H1 (cell line): ENCODE measurements at regions not wholly inside any gene's neighbourhood (a gene's known extent, or its start where the extent isn't known, plus 50 kb on each side); places are given as distances from the start of the nearest gene placed in this dataset.

Experiments used
- CREB1 ChIP-seq: IDR thresholded peaks from 2 replicates; pipeline ENCODE4 v1.6.1; 2012; ENCODE audit warnings: inconsistent platforms
- PHF8 ChIP-seq: fragments of 200-600 bp; sonication (generic); conservative IDR thresholded peaks from 2 replicates; pipeline ENCODE4 v1.7.1; 2012; ENCODE audit warnings: low read depth, mild to moderate bottlenecking, inconsistent platforms, low read length, moderate library complexity
- TF ChIP-seq, protein P1 (sequence below), 3 experiments: IDR thresholded peaks; 1 replicate in 2 of 3; 2 replicates in 1 of 3; pipeline versions ENCODE4 v1.5.1 to v1.6.1; 2011; ENCODE audit warnings: low read length in 3 of 3, mild to moderate bottlenecking in 3 of 3, inconsistent platforms in 2 of 3, low read depth in 1 of 3, moderate library complexity in 1 of 3; ENCODE audit not compliant: insufficient read depth in 1 of 3; ENCODE audit errors: control extremely low read depth in 1 of 3

DNA sequence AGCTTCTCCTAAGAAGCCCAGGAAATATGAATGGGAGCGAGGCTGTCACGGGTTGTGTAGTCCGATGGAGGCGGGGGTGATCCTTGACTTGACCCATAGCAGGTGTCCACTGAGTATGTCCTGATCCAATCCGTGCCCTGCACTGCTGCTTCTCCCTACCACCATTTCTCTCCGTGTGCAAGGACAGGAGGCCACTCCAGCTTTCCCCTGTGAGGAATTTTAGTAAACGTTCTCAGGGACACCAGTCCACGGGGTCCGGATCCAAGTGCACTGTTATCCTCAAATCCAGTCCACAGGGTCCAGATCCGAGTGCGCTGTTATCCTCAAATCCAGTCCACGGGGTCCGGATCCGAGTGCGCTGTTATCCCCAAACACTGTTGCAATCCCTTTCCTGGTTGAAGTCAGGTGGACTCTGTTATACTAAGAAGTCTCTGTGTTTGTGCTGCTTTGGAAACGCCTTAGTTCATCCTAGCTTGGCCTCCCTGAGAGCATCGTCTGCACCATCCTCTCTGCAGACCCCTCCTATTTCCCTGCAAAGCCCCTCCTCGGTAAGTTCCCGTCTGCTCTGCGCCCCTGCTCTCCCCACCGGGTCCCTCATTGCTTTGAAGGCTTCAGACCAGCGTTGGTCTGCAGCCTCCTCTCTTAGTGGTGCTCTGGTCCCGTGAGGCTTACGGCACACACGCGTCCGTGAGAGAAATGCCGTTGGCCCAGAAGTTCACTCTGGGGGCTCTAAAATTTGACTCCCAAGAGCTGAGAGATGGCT is 303.5 kb downstream of the TEX29 start (continued):
- TF ChIP-seq, protein P1, sequence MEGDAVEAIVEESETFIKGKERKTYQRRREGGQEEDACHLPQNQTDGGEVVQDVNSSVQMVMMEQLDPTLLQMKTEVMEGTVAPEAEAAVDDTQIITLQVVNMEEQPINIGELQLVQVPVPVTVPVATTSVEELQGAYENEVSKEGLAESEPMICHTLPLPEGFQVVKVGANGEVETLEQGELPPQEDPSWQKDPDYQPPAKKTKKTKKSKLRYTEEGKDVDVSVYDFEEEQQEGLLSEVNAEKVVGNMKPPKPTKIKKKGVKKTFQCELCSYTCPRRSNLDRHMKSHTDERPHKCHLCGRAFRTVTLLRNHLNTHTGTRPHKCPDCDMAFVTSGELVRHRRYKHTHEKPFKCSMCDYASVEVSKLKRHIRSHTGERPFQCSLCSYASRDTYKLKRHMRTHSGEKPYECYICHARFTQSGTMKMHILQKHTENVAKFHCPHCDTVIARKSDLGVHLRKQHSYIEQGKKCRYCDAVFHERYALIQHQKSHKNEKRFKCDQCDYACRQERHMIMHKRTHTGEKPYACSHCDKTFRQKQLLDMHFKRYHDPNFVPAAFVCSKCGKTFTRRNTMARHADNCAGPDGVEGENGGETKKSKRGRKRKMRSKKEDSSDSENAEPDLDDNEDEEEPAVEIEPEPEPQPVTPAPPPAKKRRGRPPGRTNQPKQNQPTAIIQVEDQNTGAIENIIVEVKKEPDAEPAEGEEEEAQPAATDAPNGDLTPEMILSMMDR (IDR thresholded peaks at IDR 0.05; ENCODE audit: control extremely low read depth in 1 of 3, insufficient read depth in 1 of 3, low read depth in 1 of 3, low read length in 3 of 3) = no peak
- TF ChIP-seq PHF8 (no peak), CREB1 (no peak)
